Osteocyte (in vitro differentiated cells): ENCODE measurements at regions not wholly inside any gene's neighbourhood (a gene's known extent, or its start where the extent isn't known, plus 50 kb on each side); places are given as distances from the start of the nearest gene placed in this dataset.
"Not testable (repeated sequence)": the region's sequence is repeated elsewhere in the genome, so short reads cannot be mapped to it uniquely, and the experiment has no call there.

Source experiments
- DNase-seq: peaks from one replicate; pipeline ENCODE4 v3.0.0; 2021; ENCODE audit warnings: mixed read lengths; ENCODE audit not compliant: unreplicated experiment; ENCODE audit errors: extremely low spot score
- H3K27ac Mint-ChIP-seq: one replicate; pipeline ENCODE4 v1.8.0; 2021; ENCODE audit warnings: mild to moderate bottlenecking, mixed read lengths; ENCODE audit not compliant: unreplicated experiment
- H3K27me3 Mint-ChIP-seq: one replicate; pipeline ENCODE4 v1.8.0; 2021; ENCODE audit warnings: mixed read lengths; ENCODE audit not compliant: unreplicated experiment
- H3K36me3 Mint-ChIP-seq: one replicate; pipeline ENCODE4 v1.8.0; 2021; ENCODE audit warnings: mixed read lengths; ENCODE audit not compliant: unreplicated experiment
- H3K4me1 Mint-ChIP-seq: one replicate; pipeline ENCODE4 v1.8.0; 2021; ENCODE audit warnings: mixed read lengths; ENCODE audit not compliant: unreplicated experiment
- H3K4me3 Mint-ChIP-seq: one replicate; pipeline ENCODE4 v1.8.0; 2021; ENCODE audit warnings: mild to moderate bottlenecking, moderate library complexity, mixed read lengths; ENCODE audit not compliant: unreplicated experiment
- H3K9me3 Mint-ChIP-seq: one replicate; pipeline ENCODE4 v1.8.0; 2021; ENCODE audit warnings: mixed read lengths; ENCODE audit not compliant: unreplicated experiment
- TF ChIP-seq, protein P1 (sequence below): fragments of 200-600 bp; sonication (generic); IDR thresholded peaks from 2 replicates; pipeline ENCODE4 v1.5.0; 2021; ENCODE audit warnings: antibody characterized with exemption, mild to moderate bottlenecking, moderate library complexity

DNA sequence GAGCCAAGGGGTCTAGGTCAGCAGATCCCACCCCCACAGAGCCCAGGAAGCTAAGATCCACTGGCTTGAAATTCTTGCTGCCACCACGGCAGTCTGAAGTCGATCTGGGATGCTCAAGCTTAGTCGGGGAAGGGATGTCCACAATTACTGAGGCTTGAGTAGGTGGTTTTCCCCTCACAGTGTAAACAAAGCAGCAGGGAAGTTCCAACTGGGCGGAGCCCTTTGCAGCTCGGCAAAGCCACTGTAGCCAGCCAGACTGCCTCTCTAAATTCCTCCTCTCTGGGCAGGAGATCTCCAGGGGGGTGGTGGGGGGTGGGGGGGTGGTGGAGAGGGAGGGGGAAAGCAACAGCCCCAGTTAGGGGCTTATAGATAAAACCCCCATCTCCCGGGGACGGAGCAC, 419.5 kb downstream of the NUP35 start:
- no peaks in the 10 kb centered on the region for H3K4me1 Mint-ChIP-seq

DNA sequence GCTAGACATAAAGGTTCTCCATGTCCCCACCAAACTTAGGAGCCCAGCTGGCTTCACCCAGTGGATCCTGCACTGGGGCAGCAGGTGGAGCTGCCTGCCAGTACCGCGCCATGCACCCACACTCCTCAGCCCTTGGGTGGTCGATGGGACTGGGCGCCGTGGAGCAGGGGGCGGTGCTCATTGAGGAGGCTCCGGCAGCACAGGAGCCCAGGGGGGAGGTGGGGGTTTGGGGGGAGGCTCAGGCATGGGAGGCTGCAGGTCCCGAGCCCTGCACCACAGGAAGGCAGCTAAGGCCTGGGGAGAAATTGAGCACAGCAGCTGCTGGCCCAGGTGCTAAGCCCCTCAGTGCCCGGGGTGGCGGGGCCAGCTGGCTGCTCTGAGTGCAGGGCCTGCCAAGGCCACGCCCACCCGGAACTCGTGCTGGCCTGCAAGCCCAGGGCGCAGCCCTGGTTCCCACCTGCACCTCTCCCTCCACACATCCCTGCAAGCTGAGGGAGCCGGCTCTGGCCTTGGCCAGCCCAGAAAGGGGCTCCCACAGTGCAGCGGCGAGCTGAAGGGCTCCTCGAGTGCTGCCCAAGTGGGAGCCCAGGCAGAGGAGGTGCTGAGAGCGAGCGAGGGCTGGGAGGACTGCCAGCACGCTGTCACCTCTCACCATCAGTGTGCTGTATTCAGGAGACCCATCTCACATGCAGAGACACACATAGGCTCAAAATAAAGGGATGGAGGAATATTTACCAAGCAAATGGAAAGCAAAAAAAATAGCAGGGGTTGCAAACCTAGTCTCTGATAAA, 422.5 kb downstream of the NUP35 start:
- peaks cover 14% of the 10 kb centered on the region for H3K9me3 Mint-ChIP-seq
- H3K4me3 Mint-ChIP-seq, H3K27ac Mint-ChIP-seq, H3K4me1 Mint-ChIP-seq, H3K27me3 Mint-ChIP-seq, H3K36me3 Mint-ChIP-seq: not testable (repeated sequence)
- peak; percentile 82 for DNase-seq

More for the DNA sequence above, 419.5 kb downstream of the NUP35 start:
- Mint-ChIP-seq H3K36me3 (no peaks in the 10 kb centered on the region), H3K27me3 (no peaks in the 10 kb centered on the region), H3K4me3 (no peak overlapping the region), H3K9me3 (peaks cover 14% of the 10 kb centered on the region), H3K27ac (no peak overlapping the region)
- TF ChIP-seq, protein P1, sequence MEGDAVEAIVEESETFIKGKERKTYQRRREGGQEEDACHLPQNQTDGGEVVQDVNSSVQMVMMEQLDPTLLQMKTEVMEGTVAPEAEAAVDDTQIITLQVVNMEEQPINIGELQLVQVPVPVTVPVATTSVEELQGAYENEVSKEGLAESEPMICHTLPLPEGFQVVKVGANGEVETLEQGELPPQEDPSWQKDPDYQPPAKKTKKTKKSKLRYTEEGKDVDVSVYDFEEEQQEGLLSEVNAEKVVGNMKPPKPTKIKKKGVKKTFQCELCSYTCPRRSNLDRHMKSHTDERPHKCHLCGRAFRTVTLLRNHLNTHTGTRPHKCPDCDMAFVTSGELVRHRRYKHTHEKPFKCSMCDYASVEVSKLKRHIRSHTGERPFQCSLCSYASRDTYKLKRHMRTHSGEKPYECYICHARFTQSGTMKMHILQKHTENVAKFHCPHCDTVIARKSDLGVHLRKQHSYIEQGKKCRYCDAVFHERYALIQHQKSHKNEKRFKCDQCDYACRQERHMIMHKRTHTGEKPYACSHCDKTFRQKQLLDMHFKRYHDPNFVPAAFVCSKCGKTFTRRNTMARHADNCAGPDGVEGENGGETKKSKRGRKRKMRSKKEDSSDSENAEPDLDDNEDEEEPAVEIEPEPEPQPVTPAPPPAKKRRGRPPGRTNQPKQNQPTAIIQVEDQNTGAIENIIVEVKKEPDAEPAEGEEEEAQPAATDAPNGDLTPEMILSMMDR: no peak
- DNase-seq: no peak

DNA sequence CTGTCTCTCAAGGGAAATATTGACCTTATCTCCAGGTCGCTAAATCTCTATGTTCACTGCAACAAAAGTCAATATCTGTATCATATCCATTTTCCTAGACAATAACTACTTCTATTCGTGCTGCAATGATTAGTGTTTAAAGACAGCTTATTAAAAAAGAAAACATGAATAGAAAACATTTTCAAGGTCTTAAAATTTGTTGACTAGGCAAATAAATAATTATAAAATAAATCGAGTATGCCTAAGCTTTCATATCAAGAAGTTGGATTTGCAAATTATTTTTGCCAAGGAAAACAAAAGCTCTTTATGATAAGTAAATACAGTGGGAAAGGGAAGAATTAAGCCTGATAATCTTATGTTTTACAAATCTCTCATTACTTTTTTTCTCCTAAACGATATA, 428.5 kb downstream of the NUP35 start:
- H3K9me3 Mint-ChIP-seq: no peaks in the 10 kb centered on the region
- H3K36me3 Mint-ChIP-seq: no peaks in the 10 kb centered on the region
- TF ChIP-seq, protein P1: no peak
- H3K27me3 Mint-ChIP-seq: no peaks in the 10 kb centered on the region
- no peak for DNase-seq
- H3K27ac Mint-ChIP-seq: no peak overlapping the region
- no peaks in the 10 kb centered on the region for H3K4me1 Mint-ChIP-seq
- H3K4me3 Mint-ChIP-seq: no peak overlapping the region

DNA sequence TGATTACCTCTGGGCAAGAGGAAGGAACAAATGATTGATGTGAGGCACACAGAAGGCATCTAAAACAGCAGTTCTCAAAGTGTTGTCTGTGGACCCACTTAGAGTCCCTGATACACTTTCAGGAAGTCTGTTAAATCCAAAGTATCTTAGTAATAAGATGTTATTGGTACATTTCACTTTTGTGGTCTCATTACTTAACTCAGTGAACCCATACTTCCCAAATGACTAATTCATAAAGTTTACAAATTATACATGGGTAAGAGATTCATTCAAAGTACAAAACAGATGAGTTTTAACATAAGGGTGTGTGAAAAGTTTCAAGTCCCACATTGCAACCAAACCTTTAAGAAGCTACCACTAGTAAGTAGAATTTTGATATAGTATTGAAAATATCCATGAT, 440.5 kb downstream of the NUP35 start:
- H3K4me1 Mint-ChIP-seq: no peaks in the 10 kb centered on the region
- no peak overlapping the region for H3K27ac Mint-ChIP-seq
- no peak for DNase-seq
- H3K4me3 Mint-ChIP-seq: no peak overlapping the region
- no peaks in the 10 kb centered on the region for H3K36me3 Mint-ChIP-seq
- TF ChIP-seq, protein P1: no peak
- peaks cover 5% of the 10 kb centered on the region for H3K27me3 Mint-ChIP-seq
- no peaks in the 10 kb centered on the region for H3K9me3 Mint-ChIP-seq

DNA sequence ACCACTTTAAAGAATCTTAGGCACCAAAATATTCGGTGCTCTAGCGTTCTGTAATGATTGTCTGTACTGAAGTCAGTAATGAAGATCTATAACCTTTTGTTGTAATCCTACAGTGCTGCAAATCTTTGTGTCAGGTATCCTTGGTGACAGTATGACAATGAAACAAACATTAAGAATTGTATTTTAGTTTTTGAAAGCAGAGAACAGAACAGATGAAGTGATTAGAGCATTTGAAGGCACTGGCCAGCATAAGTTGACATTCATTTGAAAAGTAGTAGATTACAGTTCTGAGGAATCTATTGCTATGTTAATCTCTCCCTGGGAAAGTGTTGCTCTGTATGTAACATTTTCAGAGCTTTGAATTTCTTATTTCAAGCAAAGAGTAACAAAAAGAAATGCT, 451.2 kb downstream of the NUP35 start:
- no peak for DNase-seq
- no peaks in the 10 kb centered on the region for H3K4me1 Mint-ChIP-seq
- H3K27ac Mint-ChIP-seq: no peak overlapping the region
- peaks cover 6% of the 10 kb centered on the region for H3K27me3 Mint-ChIP-seq
- H3K4me3 Mint-ChIP-seq: no peak overlapping the region
- H3K36me3 Mint-ChIP-seq: no peaks in the 10 kb centered on the region
- TF ChIP-seq, protein P1: no peak
- H3K9me3 Mint-ChIP-seq: peaks cover 4% of the 10 kb centered on the region
